H9 (cell line): ENCODE measurements at regions not wholly inside any gene's neighbourhood (a gene's known extent, or its start where the extent isn't known, plus 50 kb on each side); places are given as distances from the start of the nearest gene placed in this dataset.
A peak's percentile ranks its signal among the peaks of the same experiment; 100 is the strongest.

Experiments used
- DNase-seq: peaks from one replicate; pipeline ENCODE4 v3.0.0-alpha.2; 2017
- H2AFZ ChIP-seq: one replicate; pipeline ENCODE4 v1.6.1; 2013; ENCODE audit warnings: mild to moderate bottlenecking, low read length, control low read depth, moderate library complexity
- H2AK5ac ChIP-seq: 2 replicates; pipeline ENCODE4 v1.6.1; 2013; ENCODE audit warnings: low read length, control low read depth, mixed read lengths; ENCODE audit not compliant: insufficient read length
- H2BK120ac ChIP-seq: one replicate; pipeline ENCODE4 v1.6.1; 2013; ENCODE audit warnings: low read depth, mild to moderate bottlenecking, low read length, control low read depth, inconsistent platforms; ENCODE audit not compliant: poor library complexity, severe bottlenecking
- H2BK12ac ChIP-seq: 2 replicates; pipeline ENCODE4 v1.6.1; 2013; ENCODE audit warnings: low read length, control low read depth, mixed read lengths, low read depth; ENCODE audit not compliant: insufficient read length
- H2BK15ac ChIP-seq: 2 replicates; pipeline ENCODE4 v1.6.1; 2013; ENCODE audit warnings: low read depth, low read length, control low read depth
- H2BK20ac ChIP-seq: one replicate; pipeline ENCODE4 v1.6.1; 2013; ENCODE audit warnings: low read depth, mild to moderate bottlenecking, low read length, control low read depth, inconsistent platforms; ENCODE audit not compliant: poor library complexity, severe bottlenecking
- H2BK5ac ChIP-seq: 2 replicates; pipeline ENCODE4 v1.6.1; 2013; ENCODE audit warnings: low read length, control low read depth, mixed read lengths; ENCODE audit not compliant: insufficient read length
- H3K14ac ChIP-seq: 2 replicates; pipeline ENCODE4 v1.6.1; 2013; ENCODE audit warnings: low read length, control low read depth; ENCODE audit not compliant: insufficient read depth
- H3K18ac ChIP-seq: 2 replicates; pipeline ENCODE4 v1.6.1; 2013; ENCODE audit warnings: low read depth, mild to moderate bottlenecking, mixed read lengths, low read length, control low read depth; ENCODE audit not compliant: insufficient read length
- H3K23ac ChIP-seq: 2 replicates; pipeline ENCODE4 v1.6.1; 2013; ENCODE audit warnings: low read length, control low read depth, mixed read lengths, low read depth; ENCODE audit not compliant: insufficient read length
- H3K23me2 ChIP-seq: 2 replicates; pipeline ENCODE4 v1.6.1; 2013; ENCODE audit warnings: low read depth, mild to moderate bottlenecking, mixed read lengths, low read length, control low read depth; ENCODE audit not compliant: insufficient read length, poor library complexity, severe bottlenecking
- H3K27ac ChIP-seq: 2 replicates; pipeline ENCODE4 v1.5.1; 2013; ENCODE audit warnings: low read length, control low read depth, mixed read lengths, low read depth; ENCODE audit not compliant: insufficient read length
- H3K27me3 ChIP-seq: 2 replicates; pipeline ENCODE4 v1.6.1; 2013; ENCODE audit warnings: low read length, control low read depth, inconsistent platforms; ENCODE audit not compliant: insufficient read depth
- H3K4ac ChIP-seq: 2 replicates; pipeline ENCODE4 v1.6.1; 2013; ENCODE audit warnings: low read depth, mild to moderate bottlenecking, control low read depth, inconsistent platforms, low read length, moderate library complexity
- H3K4me1 ChIP-seq: 2 replicates; pipeline ENCODE4 v1.6.1; 2013; ENCODE audit warnings: low read length, control low read depth, inconsistent platforms; ENCODE audit not compliant: insufficient read depth
- H3K4me2 ChIP-seq: 2 replicates; pipeline ENCODE4 v1.6.1; 2013; ENCODE audit warnings: low read length, control low read depth, mixed read lengths; ENCODE audit not compliant: insufficient read length, insufficient read depth
- H3K56ac ChIP-seq: 2 replicates; pipeline ENCODE4 v1.6.1; 2013; ENCODE audit warnings: low read depth, mild to moderate bottlenecking, mixed read lengths, low read length, control low read depth; ENCODE audit not compliant: insufficient read length
- H3K79me1 ChIP-seq: 2 replicates; pipeline ENCODE4 v1.6.1; 2013; ENCODE audit warnings: low read depth, mild to moderate bottlenecking, moderate library complexity, low read length, control low read depth, inconsistent platforms; ENCODE audit not compliant: insufficient read depth, poor library complexity, severe bottlenecking
- H3K79me2 ChIP-seq: 2 replicates; pipeline ENCODE4 v1.6.1; 2013; ENCODE audit warnings: low read length, control low read depth, inconsistent platforms; ENCODE audit not compliant: insufficient read depth
- H3K9ac ChIP-seq: 2 replicates; pipeline ENCODE4 v1.6.1; 2013; ENCODE audit warnings: low read length, control low read depth, mixed read lengths; ENCODE audit not compliant: insufficient read length; ENCODE audit errors: extremely low read depth
- H3K9me3 ChIP-seq: one replicate; pipeline ENCODE4 v1.6.1; 2013; ENCODE audit warnings: low read depth, low read length, inconsistent platforms; ENCODE audit not compliant: control insufficient read depth
- H3T11ph ChIP-seq: one replicate; pipeline ENCODE4 v1.6.1; 2013; ENCODE audit warnings: mild to moderate bottlenecking, low read length, control low read depth, inconsistent platforms
- H4K20me1 ChIP-seq: one replicate; pipeline ENCODE4 v1.6.1; 2013; ENCODE audit not compliant: control insufficient read depth, insufficient read length, insufficient read depth
- H4K5ac ChIP-seq: 2 replicates; pipeline ENCODE4 v1.6.1; 2013; ENCODE audit warnings: low read depth, mild to moderate bottlenecking, mixed read lengths, low read length, control low read depth; ENCODE audit not compliant: insufficient read length
- H4K8ac ChIP-seq: replicated peaks from 2 replicates; pipeline ENCODE4 v1.6.1; 2013; ENCODE audit warnings: low read length, control low read depth, mixed read lengths, low read depth; ENCODE audit not compliant: insufficient read length
- H4K91ac ChIP-seq: 2 replicates; pipeline ENCODE4 v1.6.1; 2013; ENCODE audit warnings: low read depth, mild to moderate bottlenecking, moderate library complexity, mixed read lengths, low read length, control low read depth; ENCODE audit not compliant: insufficient read length
- H3K27ac Mint-ChIP-seq, 3 experiments: 2 replicates in 2 of 3; 3 replicates in 1 of 3; pipeline ENCODE4 v1.8.0; 2020 to 2021; ENCODE audit warnings: mixed read lengths in 3 of 3, mild to moderate bottlenecking in 1 of 3, moderate library complexity in 1 of 3
- H3K27me3 Mint-ChIP-seq: 2 replicates; pipeline ENCODE4 v1.8.0; 2021; ENCODE audit warnings: low read depth, mild to moderate bottlenecking, moderate library complexity, mixed read lengths
- H3K36me3 Mint-ChIP-seq, 3 experiments: 2 replicates in 2 of 3; 3 replicates in 1 of 3; pipeline ENCODE4 v1.8.0; 2020 to 2021; ENCODE audit warnings: low read depth in 3 of 3, mixed read lengths in 3 of 3; ENCODE audit not compliant: insufficient read depth in 1 of 3
- H3K4me1 Mint-ChIP-seq, 2 experiments: 2 replicates each; pipeline ENCODE4 v1.8.0; 2020; ENCODE audit warnings: mixed read lengths in 2 of 2
- H3K4me3 Mint-ChIP-seq, 2 experiments: 2 replicates in 1 of 2; 3 replicates in 1 of 2; pipeline ENCODE4 v1.8.0; 2020 to 2021; ENCODE audit warnings: mild to moderate bottlenecking in 2 of 2, mixed read lengths in 2 of 2, moderate library complexity in 1 of 2
- H3K9me3 Mint-ChIP-seq, 2 experiments: 2 replicates in 1 of 2; 3 replicates in 1 of 2; pipeline ENCODE4 v1.8.0; 2020; ENCODE audit warnings: mild to moderate bottlenecking in 2 of 2, mixed read lengths in 2 of 2, moderate library complexity in 1 of 2
- WGBS: extraction: QIAGEN DNeasy Blood & Tissue Kit; methylation state at CpG from one replicate; pipeline ENCODE4 v1.1.7; 2013; ENCODE audit warnings: missing lambda C conversion rate, low lambda C conversion rate, mixed read lengths; ENCODE audit not compliant: insufficient read length; ENCODE audit errors: extremely low coverage; 5-methylcytosine and 5-hydroxymethylcytosine counted together
- TF ChIP-seq, protein P1 (sequence below): fragments of 200-600 bp; sonication (generic); conservative IDR thresholded peaks from 3 replicates; pipeline ENCODE4 v1.8.0; 2021; ENCODE audit warnings: antibody characterized with exemption, mild to moderate bottlenecking

DNA sequence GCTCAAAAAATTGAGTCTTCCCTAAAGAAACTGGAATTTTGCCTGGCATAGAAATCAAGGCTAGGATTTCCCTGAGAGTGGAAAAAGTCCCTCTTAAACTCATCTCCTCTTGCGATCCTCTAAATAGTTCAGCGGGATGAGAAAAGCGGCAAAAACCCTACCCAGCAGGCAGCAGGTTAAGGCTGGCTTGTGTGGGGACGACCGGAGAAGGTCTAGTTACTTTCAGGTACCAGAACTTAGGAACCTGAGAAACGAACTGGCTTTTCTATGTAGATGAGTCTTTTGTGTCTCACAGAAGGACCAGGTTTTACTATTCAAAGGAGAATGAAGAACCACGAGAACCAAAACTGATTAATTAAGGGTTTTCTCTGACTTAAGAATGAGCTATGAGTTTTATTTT is 523.7 kb upstream of the TGFBR2 start:
- Histone ChIP-seq H2AFZ (no peak overlapping the region), H3K23me2 (no peaks in the 10 kb centered on the region), H3K56ac (no peak overlapping the region), H4K8ac (no peak overlapping the region), H2BK5ac (no peak overlapping the region), H3K18ac (no peak overlapping the region), H2BK12ac (no peak overlapping the region), H2BK15ac (no peak overlapping the region), H3K14ac (no peak overlapping the region), H3K4me1 (peaks cover 2% of the 10 kb centered on the region; the same call in 1 of the 2 replicates), H4K20me1 (no peaks in the 10 kb centered on the region), H3K23ac (no peak overlapping the region), H3K79me2 (no peaks in the 10 kb centered on the region), H2AK5ac (no peak overlapping the region), H3K27ac (no peak overlapping the region), H3K4ac (no peak overlapping the region), H3K9ac (no peak overlapping the region), H2BK20ac (no peak overlapping the region), H3K79me1 (no peaks in the 10 kb centered on the region), H3K9me3 (no peaks in the 10 kb centered on the region), H3T11ph (no peak overlapping the region), H3K27me3 (peaks cover 46% of the 10 kb centered on the region), H4K5ac (no peak overlapping the region), H4K91ac (no peak overlapping the region), H2BK120ac (no peak overlapping the region), H3K4me2 (no peak overlapping the region)
- no peak overlapping the region for H3K27ac Mint-ChIP-seq
- H3K27me3 Mint-ChIP-seq: peaks cover 86% of the 10 kb centered on the region
- no CpG with 5 or more reads among the region's 7 CpGs for WGBS
- no peak overlapping the region for H3K4me3 Mint-ChIP-seq
- peaks cover 33 to 34% of the 10 kb centered on the region in 2 experiments for H3K4me1 Mint-ChIP-seq
- TF ChIP-seq, protein P1, sequence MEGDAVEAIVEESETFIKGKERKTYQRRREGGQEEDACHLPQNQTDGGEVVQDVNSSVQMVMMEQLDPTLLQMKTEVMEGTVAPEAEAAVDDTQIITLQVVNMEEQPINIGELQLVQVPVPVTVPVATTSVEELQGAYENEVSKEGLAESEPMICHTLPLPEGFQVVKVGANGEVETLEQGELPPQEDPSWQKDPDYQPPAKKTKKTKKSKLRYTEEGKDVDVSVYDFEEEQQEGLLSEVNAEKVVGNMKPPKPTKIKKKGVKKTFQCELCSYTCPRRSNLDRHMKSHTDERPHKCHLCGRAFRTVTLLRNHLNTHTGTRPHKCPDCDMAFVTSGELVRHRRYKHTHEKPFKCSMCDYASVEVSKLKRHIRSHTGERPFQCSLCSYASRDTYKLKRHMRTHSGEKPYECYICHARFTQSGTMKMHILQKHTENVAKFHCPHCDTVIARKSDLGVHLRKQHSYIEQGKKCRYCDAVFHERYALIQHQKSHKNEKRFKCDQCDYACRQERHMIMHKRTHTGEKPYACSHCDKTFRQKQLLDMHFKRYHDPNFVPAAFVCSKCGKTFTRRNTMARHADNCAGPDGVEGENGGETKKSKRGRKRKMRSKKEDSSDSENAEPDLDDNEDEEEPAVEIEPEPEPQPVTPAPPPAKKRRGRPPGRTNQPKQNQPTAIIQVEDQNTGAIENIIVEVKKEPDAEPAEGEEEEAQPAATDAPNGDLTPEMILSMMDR: no peak
- H3K36me3 Mint-ChIP-seq: no peaks in the 10 kb centered on the region
- DNase-seq: peak; percentile 39
- peaks cover 3 to 5% of the 10 kb centered on the region in 2 experiments; a peak in 4 of 5 replicates for H3K9me3 Mint-ChIP-seq
